ENCODE measurements at regions not wholly inside any gene's neighbourhood (a gene's known extent, or its start where the extent isn't known, plus 50 kb on each side); places are given as distances from the start of the nearest gene placed in this dataset.

- Histone ChIP-seq H3K4me3 (ENCODE audit: low read depth, low read length, poor library complexity, severe bottlenecking) (no peak overlapping the region), H3K27me3 (replicated peaks; ENCODE audit: insufficient read depth, low read depth, low read length, poor library complexity) (no peaks in the 10 kb centered on the region), H3K4me1 (ENCODE audit: insufficient read depth, low read length, poor library complexity, severe bottlenecking) (no peaks in the 10 kb centered on the region), H3K27ac (ENCODE audit: low read depth, low read length, poor library complexity, severe bottlenecking) (no peak overlapping the region), H3K9me3 (ENCODE audit: low read depth, low read length, poor library complexity, severe bottlenecking) (no peaks in the 10 kb centered on the region), H3K36me3 (ENCODE audit: insufficient read depth, low read length, poor library complexity, severe bottlenecking) (no peaks in the 10 kb centered on the region)
- TF ChIP-seq EZH2 (IDR thresholded peaks at IDR 0.05; ENCODE audit: borderline replicate concordance, low read depth, low read length, poor library complexity, severe bottlenecking), result no peak
- TF ChIP-seq CTCF (conservative IDR thresholded peaks at IDR 0.05; ENCODE audit: low read depth, low read length), result no peak
- CTCF ChIA-PET, result no interaction called here
- POLR2A ChIA-PET (ENCODE audit: low non-redundant PET), result no interaction called here
- intact Hi-C loops (cut with micrococcal nuclease; ENCODE audit: unreplicated experiment), result no loop called here
- DNase-seq (ENCODE audit: low spot score), result no peak
- no TSS peak for BruUV-seq (replicated peaks)
Measured at GRCh38 chr22:42202669-42203068, 67.8 kb downstream of the TCF20 start.

GRCh38 chr22:42202048-42202447, 68.4 kb downstream of the TCF20 start:
- Histone ChIP-seq H3K4me1 (ENCODE audit: insufficient read depth, low read length, poor library complexity, severe bottlenecking) (no peaks in the 10 kb centered on the region), H3K27ac (ENCODE audit: low read depth, low read length, poor library complexity, severe bottlenecking) (no peak overlapping the region), H3K4me3 (ENCODE audit: low read depth, low read length, poor library complexity, severe bottlenecking) (no peak overlapping the region), H3K9me3 (ENCODE audit: low read depth, low read length, poor library complexity, severe bottlenecking) (no peaks in the 10 kb centered on the region), H3K36me3 (ENCODE audit: insufficient read depth, low read length, poor library complexity, severe bottlenecking) (no peaks in the 10 kb centered on the region), H3K27me3 (replicated peaks; ENCODE audit: insufficient read depth, low read depth, low read length, poor library complexity) (no peaks in the 10 kb centered on the region)
- CTCF ChIA-PET, result no interaction called here
- no peak for TF ChIP-seq EZH2 (IDR thresholded peaks at IDR 0.05; ENCODE audit: borderline replicate concordance, low read depth, low read length, poor library complexity, severe bottlenecking)
- TF ChIP-seq CTCF (conservative IDR thresholded peaks at IDR 0.05; ENCODE audit: low read depth, low read length), result no peak
- DNase-seq (ENCODE audit: low spot score), result no peak
- BruUV-seq (replicated peaks), result no TSS peak
- POLR2A ChIA-PET (ENCODE audit: low non-redundant PET), result no interaction called here
- intact Hi-C loops (cut with micrococcal nuclease; ENCODE audit: unreplicated experiment), result no loop called here

- Histone ChIP-seq H3K36me3 (ENCODE audit: insufficient read depth, low read length, poor library complexity, severe bottlenecking) (no peaks in the 10 kb centered on the region), H3K9me3 (ENCODE audit: low read depth, low read length, poor library complexity, severe bottlenecking) (no peaks in the 10 kb centered on the region), H3K27me3 (replicated peaks; ENCODE audit: insufficient read depth, low read depth, low read length, poor library complexity) (no peaks in the 10 kb centered on the region), H3K4me3 (ENCODE audit: low read depth, low read length, poor library complexity, severe bottlenecking) (no peak overlapping the region), H3K4me1 (ENCODE audit: insufficient read depth, low read length, poor library complexity, severe bottlenecking) (no peaks in the 10 kb centered on the region), H3K27ac (ENCODE audit: low read depth, low read length, poor library complexity, severe bottlenecking) (no peak overlapping the region)
- TF ChIP-seq EZH2 (IDR thresholded peaks at IDR 0.05; ENCODE audit: borderline replicate concordance, low read depth, low read length, poor library complexity, severe bottlenecking) (no peak), CTCF (conservative IDR thresholded peaks at IDR 0.05; ENCODE audit: low read depth, low read length) (no peak)
- ChIA-PET POLR2A (ENCODE audit: low non-redundant PET) (no interaction called here), CTCF (no interaction called here)
- BruUV-seq (replicated peaks), result no TSS peak
- intact Hi-C loops (cut with micrococcal nuclease; ENCODE audit: unreplicated experiment), result no loop called here
- DNase-seq (ENCODE audit: low spot score), result no peak
Measured at GRCh38 chr22:42199025-42199424, 68.4 kb upstream of the CYP2D6 start.
